ENCODE measurements at regions not wholly inside any gene's neighbourhood (a gene's known extent, or its start where the extent isn't known, plus 50 kb on each side); places are given as distances from the start of the nearest gene placed in this dataset.
A peak's percentile ranks its signal among the peaks of the same experiment; 100 is the strongest.

- no peak for DNase-seq (ENCODE audit: low read depth, low spot score)
- H3K9me3 ChIP-seq (ENCODE audit: low read depth, low read length), result no peaks in the 10 kb centered on the region
- no peak overlapping the region for H3K9ac ChIP-seq (ENCODE audit: insufficient read length)
- H3K36me3 ChIP-seq (ENCODE audit: insufficient read depth, low read length), result peaks cover 13% of the 10 kb centered on the region
- no peak overlapping the region for H3K27ac ChIP-seq
- H3K4me3 ChIP-seq, result no peak overlapping the region
- TF ChIP-seq EZH2 (IDR thresholded peaks at IDR 0.05), result no peak
- no peak for TF ChIP-seq FOXP2 (optimal IDR thresholded peaks at IDR 0.05; ENCODE audit: control extremely low read depth, extremely low read length, insufficient read depth)
- TF ChIP-seq POLR2AphosphoS5 (IDR thresholded peaks at IDR 0.05; ENCODE audit: borderline replicate concordance, low read depth, low read length), result no peak
These were observed 73.6 kb upstream of the GRK3 start for GRCh38 chr22:25490896-25491295.

- peak overlapping the region; percentile 78 for H3K27ac ChIP-seq
- no peak overlapping the region for H3K9ac ChIP-seq (ENCODE audit: insufficient read length)
- DNase-seq (ENCODE audit: low read depth, low spot score), result no peak
These were observed 72.3 kb upstream of the GRK3 start for GRCh38 chr22:25492162-25492561.

GRCh38 chr22:25492841-25493734, 71.4 kb upstream of the GRK3 start:
- peak overlapping the region; percentile 44 for H3K4me3 ChIP-seq
- peaks cover 13% of the 10 kb centered on the region for H3K36me3 ChIP-seq (ENCODE audit: insufficient read depth, low read length)
- no peaks in the 10 kb centered on the region for H3K9me3 ChIP-seq (ENCODE audit: low read depth, low read length)
- TF ChIP-seq FOXP2 (optimal IDR thresholded peaks at IDR 0.05; ENCODE audit: control extremely low read depth, extremely low read length, insufficient read depth) (no peak), EZH2 (IDR thresholded peaks at IDR 0.05) (no peak)
- H3K27ac ChIP-seq, result peak overlapping the region; percentile 78
- no peak overlapping the region for H3K9ac ChIP-seq (ENCODE audit: insufficient read length)
- no peak for DNase-seq (ENCODE audit: low read depth, low spot score)

More at GRCh38 chr22:25492162-25492561, 72.3 kb upstream of the GRK3 start:
- Histone ChIP-seq H3K4me3 (no peak overlapping the region), H3K36me3 (ENCODE audit: insufficient read depth, low read length) (peaks cover 13% of the 10 kb centered on the region), H3K9me3 (ENCODE audit: low read depth, low read length) (no peaks in the 10 kb centered on the region)
- no peak for TF ChIP-seq POLR2AphosphoS5 (IDR thresholded peaks at IDR 0.05; ENCODE audit: borderline replicate concordance, low read depth, low read length)

GRCh38 chr22:25493794-25494193, 70.7 kb upstream of the GRK3 start:
- peak overlapping the region; percentile 44 for H3K4me3 ChIP-seq
- H3K9me3 ChIP-seq (ENCODE audit: low read depth, low read length), result no peaks in the 10 kb centered on the region
- peak overlapping the region; percentile 78 for H3K27ac ChIP-seq
- no peak for DNase-seq (ENCODE audit: low read depth, low spot score)
- no peak overlapping the region for H3K9ac ChIP-seq (ENCODE audit: insufficient read length)
- TF ChIP-seq EZH2 (IDR thresholded peaks at IDR 0.05), result no peak
- TF ChIP-seq POLR2AphosphoS5 (IDR thresholded peaks at IDR 0.05; ENCODE audit: borderline replicate concordance, low read depth, low read length), result no peak
- no peak for TF ChIP-seq FOXP2 (optimal IDR thresholded peaks at IDR 0.05; ENCODE audit: control extremely low read depth, extremely low read length, insufficient read depth)
- peaks cover 13% of the 10 kb centered on the region for H3K36me3 ChIP-seq (ENCODE audit: insufficient read depth, low read length)

- Histone ChIP-seq H3K9me3 (ENCODE audit: low read depth, low read length) (no peaks in the 10 kb centered on the region), H3K36me3 (ENCODE audit: insufficient read depth, low read length) (peaks cover 12% of the 10 kb centered on the region), H3K9ac (ENCODE audit: insufficient read length) (no peak overlapping the region), H3K4me3 (peak overlapping the region; percentile 31; the same call in 1 of the 2 replicates), H3K27ac (peak overlapping the region; percentile 78; the same call in 1 of the 2 replicates)
- TF ChIP-seq EZH2 (IDR thresholded peaks at IDR 0.05) (no peak), FOXP2 (optimal IDR thresholded peaks at IDR 0.05; ENCODE audit: control extremely low read depth, extremely low read length, insufficient read depth) (no peak), POLR2AphosphoS5 (IDR thresholded peaks at IDR 0.05; ENCODE audit: borderline replicate concordance, low read depth, low read length) (no peak)
- no peak for DNase-seq (ENCODE audit: low read depth, low spot score)
These were observed 69.7 kb upstream of the GRK3 start for GRCh38 chr22:25494774-25495173.

GRCh38 chr22:25495285-25495684, 69.2 kb upstream of the GRK3 start:
- Histone ChIP-seq H3K36me3 (ENCODE audit: insufficient read depth, low read length) (peaks cover 7% of the 10 kb centered on the region), H3K27ac (peak overlapping the region; percentile 78; the same call in 1 of the 2 replicates), H3K9ac (ENCODE audit: insufficient read length) (no peak overlapping the region), H3K9me3 (ENCODE audit: low read depth, low read length) (no peaks in the 10 kb centered on the region), H3K4me3 (no peak overlapping the region; the same call in 1 of the 2 replicates)
- DNase-seq (ENCODE audit: low read depth, low spot score), result no peak
- TF ChIP-seq POLR2AphosphoS5 (IDR thresholded peaks at IDR 0.05; ENCODE audit: borderline replicate concordance, low read depth, low read length) (no peak), EZH2 (IDR thresholded peaks at IDR 0.05) (no peak), FOXP2 (optimal IDR thresholded peaks at IDR 0.05; ENCODE audit: control extremely low read depth, extremely low read length, insufficient read depth) (no peak)

GRCh38 chr22:25496396-25497064, 67.9 kb upstream of the GRK3 start:
- Histone ChIP-seq H3K4me3 (no peak overlapping the region), H3K27ac (no peak overlapping the region), H3K9ac (ENCODE audit: insufficient read length) (no peak overlapping the region), H3K9me3 (ENCODE audit: low read depth, low read length) (no peaks in the 10 kb centered on the region), H3K36me3 (ENCODE audit: insufficient read depth, low read length) (peaks cover 3% of the 10 kb centered on the region; the same call in 1 of the 2 replicates)
- TF ChIP-seq EZH2 (IDR thresholded peaks at IDR 0.05), result no peak
- no peak for TF ChIP-seq FOXP2 (optimal IDR thresholded peaks at IDR 0.05; ENCODE audit: control extremely low read depth, extremely low read length, insufficient read depth)
- no peak for TF ChIP-seq POLR2AphosphoS5 (IDR thresholded peaks at IDR 0.05; ENCODE audit: borderline replicate concordance, low read depth, low read length)
- DNase-seq (ENCODE audit: low read depth, low spot score), result no peak

GRCh38 chr22:25497181-25497641, 67.3 kb upstream of the GRK3 start:
- no peak for TF ChIP-seq FOXP2 (optimal IDR thresholded peaks at IDR 0.05; ENCODE audit: control extremely low read depth, extremely low read length, insufficient read depth)
- TF ChIP-seq EZH2 (IDR thresholded peaks at IDR 0.05), result no peak
- TF ChIP-seq POLR2AphosphoS5 (IDR thresholded peaks at IDR 0.05; ENCODE audit: borderline replicate concordance, low read depth, low read length), result no peak
- Histone ChIP-seq H3K9me3 (ENCODE audit: low read depth, low read length) (no peaks in the 10 kb centered on the region), H3K4me3 (no peak overlapping the region), H3K36me3 (ENCODE audit: insufficient read depth, low read length) (no peaks in the 10 kb centered on the region; the same call in 1 of the 2 replicates), H3K9ac (ENCODE audit: insufficient read length) (no peak overlapping the region), H3K27ac (no peak overlapping the region)
- no peak for DNase-seq (ENCODE audit: low read depth, low spot score)
